ENCODE measurements at regions not wholly inside any gene's neighbourhood (a gene's known extent, or its start where the extent isn't known, plus 50 kb on each side); places are given as distances from the start of the nearest gene placed in this dataset.

- no peak overlapping the region for H3K4me3 ChIP-seq (ENCODE audit: low read depth, low read length)
- no peak for TF ChIP-seq CTCF (IDR thresholded peaks at IDR 0.05; ENCODE audit: insufficient read depth, low read length)
- DNase-seq (ENCODE audit: low read depth), result no peak
Measured at GRCh38 chrX:87236830-87237440, 280.7 kb upstream of the KLHL4 start.

GRCh38 chrX:87265518-87265917 is 252.1 kb upstream of the KLHL4 start:
- no peak for DNase-seq (ENCODE audit: low read depth)
- no peak for TF ChIP-seq CTCF (IDR thresholded peaks at IDR 0.05; ENCODE audit: insufficient read depth, low read length)
- H3K4me3 ChIP-seq (ENCODE audit: low read depth, low read length), result no peak overlapping the region

- TF ChIP-seq CTCF (IDR thresholded peaks at IDR 0.05; ENCODE audit: insufficient read depth, low read length), result no peak
- DNase-seq (ENCODE audit: low read depth), result no peak
- H3K4me3 ChIP-seq (ENCODE audit: low read depth, low read length), result no peak overlapping the region
Measured at GRCh38 chrX:87272491-87272890, 245.1 kb upstream of the KLHL4 start.

- peak; percentile 56 for TF ChIP-seq CTCF (IDR thresholded peaks at IDR 0.05; ENCODE audit: insufficient read depth, low read length)
- DNase-seq (ENCODE audit: low read depth), result peak; percentile 38
- no peak overlapping the region for H3K4me3 ChIP-seq (ENCODE audit: low read depth, low read length)
Measured at GRCh38 chrX:87299563-87300160, 217.9 kb upstream of the KLHL4 start.

GRCh38 chrX:87310780-87311179 is 206.8 kb upstream of the KLHL4 start:
- no peak for DNase-seq (ENCODE audit: low read depth)
- H3K4me3 ChIP-seq (ENCODE audit: low read depth, low read length), result no peak overlapping the region
- TF ChIP-seq CTCF (IDR thresholded peaks at IDR 0.05; ENCODE audit: insufficient read depth, low read length), result no peak

GRCh38 chrX:87327267-87327666 is 190.3 kb upstream of the KLHL4 start:
- no peak for DNase-seq (ENCODE audit: low read depth)
- H3K4me3 ChIP-seq (ENCODE audit: low read depth, low read length), result no peak overlapping the region
- no peak for TF ChIP-seq CTCF (IDR thresholded peaks at IDR 0.05; ENCODE audit: insufficient read depth, low read length)

GRCh38 chrX:87337267-87337666 is 180.3 kb upstream of the KLHL4 start:
- no peak overlapping the region for H3K4me3 ChIP-seq (ENCODE audit: low read depth, low read length)
- no peak for TF ChIP-seq CTCF (IDR thresholded peaks at IDR 0.05; ENCODE audit: insufficient read depth, low read length)
- DNase-seq (ENCODE audit: low read depth), result no peak

Data from fibroblast of the aortic adventitia (primary cell).